HG02759 (cell line): ENCODE measurements at regions not wholly inside any gene's neighbourhood (a gene's known extent, or its start where the extent isn't known, plus 50 kb on each side); places are given as distances from the start of the nearest gene placed in this dataset.
A peak's percentile ranks its signal among the peaks of the same experiment; 100 is the strongest.
"Not testable (repeated sequence)": the region's sequence is repeated elsewhere in the genome, so short reads cannot be mapped to it uniquely, and the experiment has no call there.

ENCODE experiments used
- ATAC-seq: cut with Tn5 transposase; IDR thresholded peaks from one replicate; pipeline ENCODE4 v1.9.1; 2021; ENCODE audit warnings: mild to moderate bottlenecking, moderate library complexity; ENCODE audit not compliant: unreplicated experiment

- no peak for ATAC-seq
Measured at GRCh38 chrX:42175843-42176242, 252.5 kb upstream of the CASK start.

- not testable (repeated sequence) for ATAC-seq
Measured at GRCh38 chrX:42157923-42158322, 234.6 kb upstream of the CASK start.

GRCh38 chrX:42151808-42152207 is 228.5 kb upstream of the CASK start:
- ATAC-seq = no peak

GRCh38 chrX:42149765-42150164 is 226.4 kb upstream of the CASK start:
- no peak for ATAC-seq

- no peak for ATAC-seq
Measured at GRCh38 chrX:42149281-42149680, 225.9 kb upstream of the CASK start.

GRCh38 chrX:42143866-42144592 is 220.7 kb upstream of the CASK start:
- ATAC-seq = no peak

- ATAC-seq = no peak
Measured at GRCh38 chrX:42140320-42140719, 217.0 kb upstream of the CASK start.

- ATAC-seq = no peak
Measured at GRCh38 chrX:42135583-42136228, 212.4 kb upstream of the CASK start.

- no peak for ATAC-seq
Measured at GRCh38 chrX:42131856-42132255, 208.5 kb upstream of the CASK start.

GRCh38 chrX:42129022-42129940 is 205.9 kb upstream of the CASK start:
- no peak for ATAC-seq

- no peak for ATAC-seq
Measured at GRCh38 chrX:42128587-42128986, 205.2 kb upstream of the CASK start.

- peak; percentile 60 for ATAC-seq
Measured at GRCh38 chrX:42128020-42128419, 204.7 kb upstream of the CASK start.

GRCh38 chrX:42127563-42127962 is 204.2 kb upstream of the CASK start:
- ATAC-seq = peak; percentile 31

GRCh38 chrX:42123369-42123768 is 200.0 kb upstream of the CASK start:
- no peak for ATAC-seq

- no peak for ATAC-seq
Measured at GRCh38 chrX:42119076-42119475, 195.7 kb upstream of the CASK start.

GRCh38 chrX:42117318-42117717 is 194.0 kb upstream of the CASK start:
- ATAC-seq = peak; percentile 81

- no peak for ATAC-seq
Measured at GRCh38 chrX:42109428-42109827, 186.1 kb upstream of the CASK start.

GRCh38 chrX:42107495-42108488 is 184.4 kb upstream of the CASK start:
- no peak for ATAC-seq

GRCh38 chrX:42106556-42106955 is 183.2 kb upstream of the CASK start:
- no peak for ATAC-seq

- no peak for ATAC-seq
Measured at GRCh38 chrX:42102586-42103282, 179.4 kb upstream of the CASK start.
